Fibroblast of mammary gland (primary cell): ENCODE measurements at regions not wholly inside any gene's neighbourhood (a gene's known extent, or its start where the extent isn't known, plus 50 kb on each side); places are given as distances from the start of the nearest gene placed in this dataset.

Experiments
- DNase-seq: peaks from one replicate; pipeline ENCODE4 v3.0.0-alpha.2; 2010; ENCODE audit warnings: low read depth
- H3K4me3 ChIP-seq: 2 replicates; pipeline ENCODE4 v1.5.1; 2011; ENCODE audit warnings: low read depth, mild to moderate bottlenecking, low read length, moderate library complexity; ENCODE audit not compliant: control insufficient read depth
- TF ChIP-seq, protein P1 (sequence below): conservative IDR thresholded peaks from 2 replicates; pipeline ENCODE4 v1.5.1; 2011; ENCODE audit warnings: low read depth, low read length, inconsistent platforms; ENCODE audit not compliant: control insufficient read depth, insufficient read depth

DNA sequence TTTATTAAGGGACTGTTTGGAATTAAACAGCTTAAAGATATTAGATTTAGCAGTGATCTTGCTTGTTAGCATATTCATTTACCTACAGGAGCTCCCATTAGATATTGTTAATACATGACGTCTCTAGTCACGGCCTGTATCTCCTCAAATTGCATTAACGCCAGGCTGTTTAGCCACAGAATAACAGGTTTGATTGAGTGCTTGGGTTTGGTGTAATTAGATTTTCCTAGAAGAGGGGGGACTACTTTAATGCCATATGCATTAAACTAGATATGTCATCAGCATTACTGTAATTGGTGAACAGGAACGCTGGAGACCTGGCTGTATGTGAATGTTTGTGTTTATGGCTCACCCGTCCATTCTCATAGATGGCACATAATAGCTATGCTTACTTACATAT is 841.4 kb upstream of the NR2F2 start:
- no peak overlapping the region for H3K4me3 ChIP-seq
- no peak for DNase-seq
- TF ChIP-seq, protein P1, sequence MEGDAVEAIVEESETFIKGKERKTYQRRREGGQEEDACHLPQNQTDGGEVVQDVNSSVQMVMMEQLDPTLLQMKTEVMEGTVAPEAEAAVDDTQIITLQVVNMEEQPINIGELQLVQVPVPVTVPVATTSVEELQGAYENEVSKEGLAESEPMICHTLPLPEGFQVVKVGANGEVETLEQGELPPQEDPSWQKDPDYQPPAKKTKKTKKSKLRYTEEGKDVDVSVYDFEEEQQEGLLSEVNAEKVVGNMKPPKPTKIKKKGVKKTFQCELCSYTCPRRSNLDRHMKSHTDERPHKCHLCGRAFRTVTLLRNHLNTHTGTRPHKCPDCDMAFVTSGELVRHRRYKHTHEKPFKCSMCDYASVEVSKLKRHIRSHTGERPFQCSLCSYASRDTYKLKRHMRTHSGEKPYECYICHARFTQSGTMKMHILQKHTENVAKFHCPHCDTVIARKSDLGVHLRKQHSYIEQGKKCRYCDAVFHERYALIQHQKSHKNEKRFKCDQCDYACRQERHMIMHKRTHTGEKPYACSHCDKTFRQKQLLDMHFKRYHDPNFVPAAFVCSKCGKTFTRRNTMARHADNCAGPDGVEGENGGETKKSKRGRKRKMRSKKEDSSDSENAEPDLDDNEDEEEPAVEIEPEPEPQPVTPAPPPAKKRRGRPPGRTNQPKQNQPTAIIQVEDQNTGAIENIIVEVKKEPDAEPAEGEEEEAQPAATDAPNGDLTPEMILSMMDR: no peak

DNA sequence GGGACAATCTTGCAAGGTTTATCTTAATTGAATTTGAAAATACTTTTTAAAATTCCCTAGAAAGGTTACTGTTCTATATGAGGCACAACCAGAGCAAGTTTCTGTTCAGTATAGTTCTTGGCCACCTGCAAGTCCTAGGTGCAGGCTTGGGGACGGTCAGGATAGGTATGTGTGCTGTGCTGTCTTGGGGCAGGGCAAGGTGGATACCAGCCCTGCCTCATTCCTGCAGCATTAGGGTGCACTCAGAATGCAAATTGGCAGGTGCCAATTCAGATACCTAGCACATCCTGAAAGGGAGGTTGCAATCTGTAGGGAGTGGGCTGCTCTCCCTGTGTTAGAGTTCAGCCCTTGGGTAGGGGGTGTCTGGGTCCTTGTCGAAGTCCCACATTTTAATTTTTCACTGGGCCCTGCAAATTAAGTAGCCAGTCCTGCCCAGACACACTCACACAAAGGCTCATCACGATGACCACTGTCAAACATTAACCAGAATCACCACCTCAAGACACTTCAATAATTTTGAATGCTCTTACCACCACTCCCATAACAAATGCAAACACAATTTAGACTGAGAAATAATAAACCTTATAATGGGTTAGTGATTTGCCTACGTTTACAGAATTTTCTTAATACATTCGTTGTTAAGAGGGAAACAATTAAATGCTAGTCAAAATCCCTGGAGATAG is 838.0 kb upstream of the NR2F2 start:
- TF ChIP-seq, protein P1: no peak
- no peak overlapping the region for H3K4me3 ChIP-seq
- DNase-seq: no peak

- no peak for DNase-seq
- H3K4me3 ChIP-seq: no peak overlapping the region
- TF ChIP-seq, protein P1: no peak
Observed at GRCh38 chr15:95494971-95495541, 835.4 kb upstream of the NR2F2 start.

DNA sequence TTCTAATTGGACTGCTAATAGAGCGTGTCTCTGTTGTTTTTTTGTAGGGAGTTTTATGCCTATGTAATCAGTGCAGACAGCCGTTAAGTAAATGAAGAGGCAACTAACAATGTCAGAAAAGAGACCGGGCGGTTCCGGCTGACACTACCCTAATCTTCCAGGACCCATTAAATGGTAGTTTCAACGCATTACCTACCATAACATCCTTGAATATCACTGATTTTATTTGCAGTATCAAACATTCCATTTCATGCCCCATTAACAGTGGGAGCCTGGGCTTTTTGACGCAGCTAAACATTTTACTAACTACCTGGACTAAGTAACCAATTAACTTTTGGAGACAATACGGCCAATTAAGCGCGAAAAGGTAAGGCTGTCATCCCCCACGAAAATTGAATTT is 832.9 kb upstream of the NR2F2 start:
- H3K4me3 ChIP-seq: no peak overlapping the region
- TF ChIP-seq, protein P1: no peak
- no peak for DNase-seq

- no peak overlapping the region for H3K4me3 ChIP-seq
- DNase-seq: no peak
- TF ChIP-seq, protein P1: no peak
Observed at GRCh38 chr15:95498961-95499360, 831.5 kb upstream of the NR2F2 start.

DNA sequence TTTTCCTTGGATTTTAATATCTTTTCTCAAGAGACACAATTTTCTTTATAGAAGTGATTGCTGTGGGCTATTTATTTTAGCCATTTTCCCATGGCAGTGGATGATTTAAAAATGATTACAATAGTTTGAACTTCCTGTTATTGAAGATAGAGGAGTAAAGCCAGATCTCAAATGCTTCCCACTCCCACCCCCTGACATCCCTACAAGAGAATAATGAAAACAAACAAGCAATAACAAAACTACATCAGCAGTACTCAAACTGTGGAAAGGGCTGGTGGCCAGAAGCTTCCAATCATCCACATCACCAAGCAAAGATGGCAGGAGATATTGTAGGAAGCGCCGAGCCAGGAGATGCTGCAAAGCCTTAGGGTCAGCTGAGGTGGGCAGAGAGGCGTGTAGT is 831.1 kb upstream of the NR2F2 start:
- TF ChIP-seq, protein P1: no peak
- no peak overlapping the region for H3K4me3 ChIP-seq
- no peak for DNase-seq

GRCh38 chr15:95501865-95502264 is 828.6 kb upstream of the NR2F2 start:
- DNase-seq: no peak
- TF ChIP-seq, protein P1: no peak
- H3K4me3 ChIP-seq: no peak overlapping the region
